ENCODE measurements at regions not wholly inside any gene's neighbourhood (a gene's known extent, or its start where the extent isn't known, plus 50 kb on each side); places are given as distances from the start of the nearest gene placed in this dataset.

- TF ChIP-seq CTCF (IDR thresholded peaks at IDR 0.05) (no peak), REST (IDR thresholded peaks at IDR 0.05; ENCODE audit: insufficient read depth in 1 of 2, low read depth in 2 of 2, low read length in 1 of 2) (no peak), POLR2AphosphoS5 (IDR thresholded peaks at IDR 0.05; ENCODE audit: low read depth, low read length) (no peak)
Observed at GRCh38 chr10:120042705-120043104, 150.2 kb downstream of the SEC23IP start.
